ENCODE measurements at regions not wholly inside any gene's neighbourhood (a gene's known extent, or its start where the extent isn't known, plus 50 kb on each side); places are given as distances from the start of the nearest gene placed in this dataset.

DNA sequence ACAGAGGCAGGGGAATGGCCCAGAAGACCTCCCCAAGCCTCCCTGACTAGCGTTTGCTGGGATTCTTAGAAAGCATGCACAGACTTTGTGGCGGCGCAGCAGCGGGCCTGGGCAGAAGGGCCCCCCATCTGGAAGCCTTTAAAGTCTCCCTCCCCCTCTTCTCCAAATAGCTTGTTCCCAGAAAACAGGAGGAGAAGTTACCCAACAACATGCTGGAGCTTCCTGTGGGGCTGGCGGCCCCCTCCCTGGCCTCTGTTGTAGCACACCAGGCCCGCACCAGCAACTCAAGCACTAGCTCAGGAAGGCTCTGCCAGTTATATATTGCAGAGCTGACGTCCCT is 334.8 kb downstream of the DYSF start:
- no peak for DNase-seq

DNA sequence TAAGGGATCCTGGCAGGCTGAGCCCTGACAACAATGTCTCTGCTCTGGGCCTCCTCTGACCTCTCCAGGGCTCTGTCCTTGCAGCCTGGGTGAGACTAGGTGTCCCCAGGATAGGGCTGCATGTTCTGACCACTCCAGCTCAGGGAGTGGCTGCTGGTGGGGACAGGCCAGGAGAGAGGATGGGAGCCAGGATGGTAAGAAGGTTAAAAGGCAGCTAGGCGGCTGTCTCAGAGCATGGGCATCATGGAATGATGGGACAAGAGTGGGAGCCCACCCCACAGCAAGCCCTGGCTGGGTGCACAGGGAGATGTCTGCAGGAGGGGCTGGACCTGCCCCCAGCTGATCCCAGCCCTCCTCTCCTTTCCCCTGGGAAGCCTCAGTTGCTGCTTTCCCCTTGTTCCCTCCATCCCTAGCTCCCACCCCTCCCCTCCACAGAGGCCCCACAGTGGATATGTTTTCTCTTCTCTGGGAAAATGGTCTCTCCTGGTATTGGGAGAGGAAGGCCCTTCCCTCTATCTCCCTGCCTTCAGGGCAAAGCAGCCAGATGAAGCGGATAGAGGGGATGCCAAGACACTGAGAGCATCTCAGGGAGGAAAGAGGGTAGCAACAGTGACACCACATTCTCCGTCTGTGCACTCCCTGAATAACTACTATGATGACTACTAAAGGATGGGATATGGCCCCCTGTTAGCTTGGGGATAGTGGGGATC is 334.3 kb downstream of the DYSF start:
- no peak for DNase-seq

DNA sequence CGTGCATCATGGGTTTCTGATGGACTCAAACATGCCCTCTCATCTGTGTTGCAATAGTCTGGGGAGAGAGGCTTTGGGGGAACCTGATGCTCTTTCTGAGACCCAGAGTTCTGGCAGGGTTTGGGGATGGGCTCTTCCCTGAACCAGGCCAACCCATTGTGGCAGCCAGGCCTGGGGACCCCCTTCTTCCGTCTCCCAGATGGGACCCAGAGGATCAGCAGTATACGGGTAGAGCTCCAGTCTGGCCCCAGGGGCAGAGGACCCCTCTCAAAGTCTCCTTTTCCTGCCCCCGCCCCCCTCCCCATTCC is 333.7 kb downstream of the DYSF start:
- no peak for DNase-seq

DNA sequence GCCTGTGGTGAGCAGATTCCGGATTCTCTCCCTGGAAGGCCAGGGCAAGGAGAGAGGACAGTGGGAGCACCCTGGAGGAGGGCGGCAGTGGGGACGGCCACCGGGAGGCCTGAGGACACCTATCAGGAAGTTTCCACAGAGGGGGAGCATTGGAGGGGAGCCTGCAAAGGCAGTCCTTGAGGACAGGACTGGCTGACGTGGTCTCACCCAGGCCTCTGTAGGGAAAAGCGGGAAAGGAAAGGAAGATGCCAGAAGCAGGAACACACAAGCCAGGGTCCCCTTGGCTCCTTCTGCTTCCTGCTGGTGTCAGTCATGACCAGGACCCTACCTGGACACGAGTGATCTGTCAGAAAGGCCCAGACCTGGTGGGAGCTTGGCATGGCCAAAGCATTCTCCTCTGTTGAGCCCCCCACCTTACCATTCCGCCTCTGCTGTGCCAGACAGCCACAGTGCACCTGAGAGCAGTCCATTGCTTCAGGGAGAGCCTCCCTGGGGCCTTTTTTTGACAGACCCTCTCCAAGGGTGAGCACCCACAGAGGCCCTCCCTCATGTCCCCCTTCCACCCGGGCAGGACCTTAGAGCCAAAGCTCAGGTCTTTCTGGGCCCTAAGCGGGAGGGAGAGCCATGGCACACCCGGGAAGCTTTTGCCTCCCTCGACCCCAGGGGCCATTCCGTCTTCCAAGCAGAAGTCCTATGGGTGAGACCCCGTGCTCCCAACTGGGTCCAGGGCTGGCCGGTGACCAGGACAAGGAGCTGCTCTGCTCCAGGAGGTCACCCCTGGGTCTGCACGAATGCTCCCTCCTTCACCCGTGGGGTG is 333.1 kb downstream of the DYSF start:
- DNase-seq, result no peak

DNA sequence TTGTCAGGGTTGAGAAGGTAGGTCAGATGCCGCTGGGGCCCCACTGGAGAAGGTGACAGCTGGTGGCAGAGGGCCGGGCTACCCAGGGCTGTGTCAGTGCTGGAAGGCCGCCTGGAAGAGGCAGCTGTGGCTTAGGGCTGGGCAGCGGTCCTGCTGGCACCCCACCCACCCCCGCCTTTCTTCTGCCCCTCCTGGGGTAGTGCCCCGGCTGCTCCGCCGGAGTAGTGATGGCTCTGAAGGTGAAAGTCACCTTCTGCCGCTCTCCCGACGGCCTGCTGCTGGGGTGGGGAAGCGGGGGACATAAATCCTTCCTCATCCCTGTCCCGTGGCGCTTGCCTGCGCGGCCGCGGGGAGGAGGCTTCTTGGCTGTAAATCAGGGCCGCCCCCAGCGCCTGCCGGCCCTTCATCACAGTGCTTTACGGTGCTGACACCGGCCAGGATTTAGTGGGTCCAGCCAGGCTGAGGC is 332.2 kb downstream of the DYSF start:
- DNase-seq, result no peak

DNA sequence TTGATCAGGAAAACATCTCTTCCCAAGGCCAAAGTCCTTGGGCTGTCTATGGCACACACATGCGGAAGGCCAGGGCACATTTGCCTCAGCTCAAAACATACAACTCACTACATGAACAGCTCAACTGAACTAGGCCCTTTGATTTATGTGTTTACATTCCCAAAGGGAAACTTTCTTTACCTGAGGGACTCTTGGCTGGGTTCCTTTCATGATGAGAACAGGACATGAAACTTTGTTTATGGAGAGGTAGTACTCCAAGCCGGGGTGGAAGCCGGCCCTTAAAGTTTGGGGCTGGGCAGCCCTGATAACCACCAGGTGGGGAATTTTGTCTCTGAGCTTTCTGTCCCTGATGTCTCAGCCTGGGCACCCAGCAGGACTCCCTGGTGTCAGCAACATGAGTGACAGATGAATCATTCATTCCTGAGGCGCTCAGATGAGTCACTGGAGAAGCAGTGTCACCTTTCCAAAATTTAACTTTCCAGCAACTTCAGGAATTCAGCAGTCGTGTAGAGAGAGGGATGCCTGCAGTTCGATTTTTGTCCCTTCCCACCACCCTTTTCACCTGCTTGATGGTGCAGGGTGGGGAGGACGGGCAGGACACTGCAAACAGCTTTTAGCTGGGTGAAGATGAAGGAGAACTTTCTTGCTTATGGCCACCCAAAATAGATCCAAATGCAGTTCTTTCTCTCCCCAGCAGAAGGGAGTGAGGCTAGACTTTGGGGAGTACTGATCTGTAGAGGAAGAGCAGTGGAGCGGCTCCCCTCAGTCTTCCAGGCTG is 331.6 kb downstream of the DYSF start:
- DNase-seq, result no peak

DNA sequence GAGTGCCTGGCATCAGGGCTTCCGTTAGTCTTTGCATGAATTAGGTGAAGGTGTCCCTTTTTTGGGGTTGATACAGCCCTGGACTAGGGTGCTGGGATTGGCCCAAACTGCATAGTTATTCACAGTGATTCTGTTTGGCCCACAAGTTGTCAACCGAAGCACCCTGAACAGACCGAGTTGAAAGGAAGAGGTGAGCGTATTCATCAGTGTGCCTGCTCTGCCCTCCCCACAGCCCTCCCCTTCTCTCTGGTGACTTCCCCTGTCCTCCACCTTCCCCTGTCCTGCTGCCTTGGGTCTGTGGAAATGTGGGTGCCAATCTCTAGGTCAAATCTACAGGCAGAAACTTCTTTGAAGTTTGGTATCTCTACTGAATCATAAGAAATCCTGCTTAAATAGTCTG is 330.5 kb downstream of the DYSF start:
- DNase-seq, result no peak

DNA sequence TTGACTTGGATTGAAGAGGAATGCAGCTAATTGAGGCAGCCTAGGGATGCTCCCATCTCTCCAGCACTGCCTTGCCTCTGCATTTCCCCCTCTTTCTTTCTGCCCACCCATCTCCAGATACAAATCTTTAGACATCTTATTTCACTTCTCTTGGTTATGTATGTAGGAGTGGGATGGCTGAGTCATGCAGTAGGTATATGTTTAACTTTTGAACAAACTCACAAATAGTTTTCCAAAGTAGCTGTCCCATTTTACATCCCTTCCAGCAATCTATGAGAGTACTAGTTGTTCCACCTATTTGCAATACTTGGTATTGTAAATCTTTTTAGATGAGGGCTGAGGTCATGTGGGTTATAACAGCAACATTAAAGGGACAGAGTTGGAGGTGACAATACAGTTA is 329.9 kb downstream of the DYSF start:
- DNase-seq, result no peak

DNA sequence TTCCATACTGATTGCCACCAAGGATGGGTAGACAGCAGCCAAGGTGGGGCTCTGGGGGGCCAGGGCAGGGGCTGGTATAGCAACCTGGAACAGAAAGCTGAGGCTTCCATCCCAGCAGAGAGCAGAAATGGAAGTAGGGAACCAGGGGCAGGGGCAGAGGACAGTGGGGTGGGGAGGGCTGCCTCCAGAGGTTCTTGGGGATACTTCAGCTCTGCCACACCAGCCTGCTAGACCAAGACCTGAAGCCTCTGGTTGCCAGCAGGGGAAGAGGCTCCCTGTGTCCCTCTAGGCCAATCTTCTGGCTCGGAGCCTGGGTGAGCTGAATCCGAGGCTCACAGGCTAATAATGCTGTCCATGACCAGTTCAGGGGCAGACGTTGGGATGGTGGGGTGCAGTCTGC is 329.0 kb downstream of the DYSF start:
- DNase-seq, result no peak

DNA sequence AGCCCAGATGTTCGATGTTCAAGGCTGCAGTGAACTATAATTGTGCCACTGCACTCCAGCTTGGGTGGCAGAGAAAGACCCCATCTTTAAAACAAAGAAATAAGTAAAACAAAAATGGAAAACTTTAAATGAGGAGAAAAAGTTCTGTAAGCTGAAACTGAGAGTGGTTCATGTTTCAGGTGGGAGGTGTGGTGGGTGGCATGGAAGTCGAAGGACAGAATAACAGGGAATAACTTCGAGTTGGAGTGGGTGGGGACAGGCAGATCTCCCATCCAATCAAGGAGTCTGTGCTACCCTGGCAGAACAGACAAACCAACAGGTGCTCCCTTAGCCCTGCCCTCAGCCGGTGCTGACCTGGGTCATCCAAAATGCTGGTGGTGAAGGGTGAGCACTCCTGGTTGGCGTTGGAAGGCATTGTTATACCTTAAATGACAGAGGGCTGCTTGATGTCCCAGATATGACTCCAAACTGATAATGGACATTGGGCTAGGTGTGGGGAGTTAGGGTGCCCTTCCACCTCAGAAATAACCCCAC is 328.4 kb downstream of the DYSF start:
- DNase-seq, result no peak

DNA sequence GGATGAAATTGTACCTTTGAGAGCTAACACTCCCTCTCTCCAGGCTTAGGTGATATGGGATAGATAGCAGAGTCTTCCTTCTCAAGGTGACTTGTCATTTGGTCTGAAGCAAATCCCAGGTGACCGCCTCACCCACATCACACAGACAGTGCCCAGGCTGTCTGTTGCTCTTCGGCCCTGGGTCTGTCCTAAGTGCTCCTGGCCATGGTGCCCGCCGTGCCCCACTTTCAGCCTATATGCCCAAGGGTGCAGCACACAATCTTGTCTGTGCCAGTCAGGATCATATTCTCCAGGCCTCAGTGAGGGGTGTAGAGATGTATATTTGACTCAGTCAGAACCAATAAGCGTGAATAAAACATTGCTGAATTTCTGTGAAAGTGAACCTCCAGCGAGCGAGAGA is 326.8 kb downstream of the DYSF start:
- DNase-seq, result no peak

DNA sequence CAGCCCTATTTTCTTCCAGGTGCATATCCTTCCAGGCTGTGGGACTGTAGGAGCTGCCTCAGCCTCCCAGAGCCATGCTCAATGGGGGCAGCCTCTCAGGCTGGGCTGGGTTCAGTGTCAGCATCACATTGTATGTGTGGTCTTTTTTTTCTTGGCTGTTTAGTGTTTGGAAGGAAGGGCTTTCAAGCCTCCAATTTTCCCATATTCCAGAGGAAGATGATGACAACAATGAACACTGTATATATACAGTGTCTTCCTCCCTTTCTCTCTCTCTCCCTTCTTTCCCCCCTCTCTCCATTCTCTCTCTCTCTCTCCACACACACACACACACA is 326.4 kb downstream of the DYSF start:
- DNase-seq, result no peak

DNA sequence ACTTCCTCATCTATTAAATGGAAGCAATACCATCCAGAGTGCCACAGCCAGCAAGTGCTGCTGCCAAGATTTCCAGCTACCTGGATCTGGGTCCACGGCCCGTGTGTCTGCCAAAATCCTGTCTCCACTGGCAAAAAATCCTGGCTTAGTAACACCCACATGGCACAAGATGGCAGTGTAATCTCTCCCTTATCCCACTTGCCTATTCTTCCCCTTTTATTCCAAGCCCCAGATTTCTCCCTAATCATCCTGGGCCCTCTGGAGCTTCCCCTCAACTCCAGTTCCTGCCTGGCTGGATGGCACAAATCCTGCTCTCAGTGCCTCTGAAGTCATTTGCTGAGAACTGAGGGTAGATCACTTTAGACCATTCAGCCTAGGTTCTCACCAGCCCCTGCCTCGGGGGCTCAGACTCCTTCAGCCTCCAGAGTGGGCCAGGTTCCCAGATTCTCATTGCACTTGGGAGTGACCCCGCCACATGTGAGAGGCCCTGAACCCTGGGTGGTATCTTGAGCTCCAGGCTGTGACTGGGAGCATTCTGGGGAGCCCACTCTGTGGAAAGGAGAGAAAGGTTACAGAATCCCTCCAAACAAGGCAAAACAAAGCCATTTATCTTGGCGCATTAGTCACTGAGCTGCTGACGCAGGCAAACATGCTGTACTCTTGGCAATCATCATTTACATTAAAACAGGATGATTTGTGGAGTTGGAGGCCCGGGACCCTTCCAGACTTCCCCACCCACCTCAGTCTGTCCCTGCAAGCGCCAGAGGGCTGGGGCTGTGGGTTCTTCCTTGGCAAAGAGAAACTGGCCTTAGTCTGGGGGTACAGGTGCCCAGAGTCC is 325.8 kb downstream of the DYSF start:
- DNase-seq, result no peak

DNA sequence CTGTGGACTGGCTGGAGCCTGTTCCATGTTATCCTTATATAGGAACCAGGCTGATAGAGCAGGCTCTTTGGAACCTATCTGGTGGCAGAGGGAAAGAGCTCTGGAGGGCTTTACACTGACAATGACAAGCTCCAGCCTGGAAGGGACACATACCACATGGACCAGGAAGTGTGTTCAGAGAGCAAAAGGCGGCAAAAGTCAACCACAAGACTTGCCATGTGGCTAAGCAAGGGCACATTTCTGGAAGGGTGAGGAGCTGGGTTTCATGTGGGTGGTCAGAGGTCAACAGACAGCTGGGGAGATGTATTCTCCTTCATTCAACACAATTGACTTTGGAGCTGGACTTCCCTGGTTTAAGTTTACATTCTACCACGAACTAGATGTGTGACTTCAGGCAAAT is 325.2 kb downstream of the DYSF start:
- no peak for DNase-seq

DNA sequence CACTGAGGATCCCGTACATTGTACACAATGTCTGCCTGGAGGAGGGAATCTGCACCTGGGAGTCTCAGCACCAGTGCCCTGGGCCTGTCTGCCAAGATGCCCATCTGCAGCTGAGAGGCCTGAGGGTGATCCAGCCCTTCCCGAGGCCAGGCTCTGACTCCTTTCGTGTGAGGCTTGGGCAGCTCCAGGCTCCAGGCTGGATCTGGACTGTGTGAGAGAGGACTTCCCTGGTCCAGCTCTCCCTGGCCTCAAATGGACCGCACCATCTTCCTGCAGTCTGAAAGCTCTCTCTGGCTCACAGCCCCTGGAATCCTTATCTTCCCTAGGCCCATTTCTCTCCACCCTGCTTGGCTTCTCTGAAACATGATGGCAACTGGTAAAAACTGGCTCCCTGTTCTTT is 324.6 kb downstream of the DYSF start:
- DNase-seq, result no peak

DNA sequence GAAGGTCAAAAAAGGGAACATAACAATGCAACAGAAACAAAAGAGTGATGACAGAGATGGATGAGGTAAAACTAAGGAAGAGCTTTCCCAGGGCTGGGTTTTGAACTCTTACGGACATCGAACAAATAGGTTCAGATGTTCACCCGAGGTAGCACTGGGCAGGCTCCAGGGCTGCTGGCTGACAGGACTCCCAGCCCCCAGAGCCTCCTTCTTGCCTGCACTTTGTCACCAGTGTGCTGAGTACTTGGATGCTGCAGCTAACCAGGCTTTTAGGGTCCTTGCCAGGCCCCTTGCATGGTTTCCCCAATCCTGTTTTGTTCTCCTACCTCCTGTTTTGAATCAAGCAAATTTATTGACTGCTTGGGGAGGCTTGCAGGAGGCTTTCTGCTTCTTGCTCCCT is 322.9 kb downstream of the DYSF start:
- no peak for DNase-seq

DNA sequence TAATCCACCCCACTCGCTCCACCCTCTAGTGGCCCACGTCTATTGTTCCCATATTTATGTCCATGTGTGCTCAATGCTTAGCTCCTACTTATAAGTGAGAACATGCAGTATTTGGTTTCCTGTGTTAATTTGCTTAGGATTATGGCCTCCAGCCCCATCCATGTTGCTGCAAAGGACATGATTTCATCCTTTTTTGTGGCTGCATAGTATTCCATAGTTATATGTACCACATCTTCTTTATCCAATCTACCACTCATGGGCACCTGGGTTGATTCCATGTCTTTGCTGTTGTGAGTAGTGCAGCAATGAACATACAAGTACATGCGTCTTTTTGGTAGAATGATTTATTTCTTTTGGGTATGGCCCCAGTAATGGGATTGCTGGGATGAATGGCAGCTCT is 319.9 kb downstream of the DYSF start:
- DNase-seq, result no peak

DNA sequence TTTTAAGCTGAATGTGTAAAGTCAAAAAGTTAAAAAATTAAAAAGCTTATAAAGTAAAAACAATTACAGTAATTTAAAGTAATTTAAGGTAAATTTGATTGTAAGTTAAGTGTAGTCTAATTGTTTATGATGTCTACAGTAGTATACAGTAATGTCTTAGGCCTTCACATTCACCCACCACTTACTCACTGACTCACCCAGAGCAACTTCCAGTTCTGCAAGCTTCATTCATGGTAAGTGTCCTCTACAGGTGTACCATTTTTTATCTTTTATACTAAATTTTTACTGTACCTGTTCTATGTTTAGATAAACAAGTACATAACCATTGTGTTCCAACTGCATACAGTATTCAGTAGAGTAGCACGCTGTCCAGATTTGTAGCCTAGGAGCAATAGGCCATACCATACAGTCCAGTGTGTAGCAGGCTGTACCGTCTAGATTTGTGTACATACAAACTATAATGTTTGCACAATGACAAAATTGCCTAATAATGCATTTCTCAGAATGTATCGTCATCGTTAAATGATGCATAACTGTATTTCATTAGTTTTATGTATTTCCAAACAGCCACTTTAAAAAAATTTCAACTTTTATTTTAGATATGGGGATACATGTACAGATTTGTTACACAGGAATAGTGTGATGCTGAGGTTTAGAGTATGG is 319.3 kb downstream of the DYSF start:
- DNase-seq, result no peak

DNA sequence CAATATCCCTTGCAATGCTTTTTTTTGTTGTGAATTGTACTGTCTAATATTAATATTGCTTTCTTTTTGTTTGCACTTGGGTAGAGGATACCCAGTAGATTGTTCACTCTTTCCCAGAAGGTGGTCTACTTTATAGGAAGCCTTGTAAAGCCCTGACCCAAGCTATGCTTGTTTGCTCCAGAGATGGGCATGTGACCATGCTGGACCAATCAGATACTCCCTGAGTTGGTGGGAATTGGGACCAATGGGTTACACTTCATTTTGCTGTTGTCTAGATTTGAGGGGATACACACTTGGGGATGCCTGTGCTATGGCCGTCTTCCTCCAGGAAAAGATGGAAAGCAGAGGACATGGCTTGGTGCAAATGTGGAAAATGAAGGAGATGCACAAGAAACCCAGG is 314.3 kb downstream of the DYSF start:
- DNase-seq, result no peak

DNA sequence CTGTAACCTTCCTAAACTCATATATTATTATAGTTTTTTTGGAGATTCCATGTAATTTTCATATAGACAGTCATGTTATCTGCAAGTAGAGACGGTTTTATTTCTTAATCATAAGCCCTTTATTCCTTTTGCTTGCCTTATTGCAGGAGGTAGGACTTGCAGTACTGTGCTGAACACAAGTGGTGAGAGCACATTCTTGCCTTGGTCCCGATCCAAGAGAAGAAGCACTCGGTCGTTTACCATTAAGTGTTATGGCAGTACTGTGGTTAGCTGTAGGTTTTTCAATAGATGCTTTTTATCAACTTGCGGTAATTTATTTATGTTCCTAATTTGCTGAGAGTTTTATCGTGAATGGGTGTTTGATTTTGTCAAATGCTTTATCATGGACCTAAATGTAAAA is 305.7 kb downstream of the DYSF start:
- no peak for DNase-seq

DNA sequence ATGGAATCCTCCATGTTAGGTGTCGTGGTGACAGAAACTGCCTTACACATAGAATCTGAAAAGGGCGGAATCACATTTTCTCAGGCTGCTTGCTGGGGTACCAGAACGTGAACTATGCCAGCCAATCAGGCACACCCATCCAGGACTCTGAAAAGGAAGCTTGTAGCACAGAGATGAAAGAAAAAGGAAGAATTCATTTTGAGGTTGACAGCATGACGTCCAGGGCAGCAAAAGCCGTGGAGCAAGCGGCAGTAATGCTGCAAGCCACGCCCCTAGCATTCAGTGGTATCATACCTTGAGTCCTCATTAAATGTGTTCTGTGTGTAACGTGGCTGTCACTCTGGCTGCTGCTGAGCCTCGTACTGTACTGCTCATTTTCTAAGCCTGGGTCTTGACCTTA is 304.0 kb downstream of the DYSF start:
- no peak for DNase-seq

DNA sequence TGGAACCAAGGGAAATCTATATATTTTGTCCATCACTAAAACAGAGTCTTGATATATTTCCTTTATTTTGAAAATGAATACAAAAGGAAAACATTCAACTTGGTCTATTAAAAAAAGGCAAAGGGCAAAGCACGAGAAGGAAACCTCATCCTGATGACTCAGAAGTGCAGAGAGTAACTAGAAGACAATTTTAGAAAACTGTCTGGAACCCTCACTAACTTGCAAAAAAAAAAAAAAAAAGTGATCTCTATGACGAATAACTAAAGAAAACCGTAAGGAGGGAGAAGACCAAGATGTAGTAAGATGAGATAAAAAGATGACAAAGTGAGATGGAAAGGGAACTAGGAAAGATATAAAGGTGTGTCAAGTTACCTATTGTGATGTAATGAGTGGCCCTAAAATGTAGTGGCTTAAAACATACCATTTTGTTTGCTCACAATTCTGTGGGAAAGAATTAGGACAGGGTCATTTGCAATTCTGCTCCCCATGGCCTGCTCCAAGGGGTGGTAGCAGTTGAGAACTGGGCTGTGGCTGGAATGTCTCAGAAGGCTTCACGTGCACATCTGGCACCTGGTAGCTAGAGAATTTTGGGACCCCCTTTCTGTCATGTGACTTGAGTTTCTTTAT is 303.0 kb downstream of the DYSF start:
- no peak for DNase-seq
